HG03439 (cell line): ENCODE measurements at regions not wholly inside any gene's neighbourhood (a gene's known extent, or its start where the extent isn't known, plus 50 kb on each side); places are given as distances from the start of the nearest gene placed in this dataset.

Experiments
- ATAC-seq: cut with Tn5 transposase; IDR thresholded peaks from one replicate; pipeline ENCODE4 v1.9.1; 2021; ENCODE audit warnings: mild to moderate bottlenecking, moderate library complexity; ENCODE audit not compliant: unreplicated experiment

DNA sequence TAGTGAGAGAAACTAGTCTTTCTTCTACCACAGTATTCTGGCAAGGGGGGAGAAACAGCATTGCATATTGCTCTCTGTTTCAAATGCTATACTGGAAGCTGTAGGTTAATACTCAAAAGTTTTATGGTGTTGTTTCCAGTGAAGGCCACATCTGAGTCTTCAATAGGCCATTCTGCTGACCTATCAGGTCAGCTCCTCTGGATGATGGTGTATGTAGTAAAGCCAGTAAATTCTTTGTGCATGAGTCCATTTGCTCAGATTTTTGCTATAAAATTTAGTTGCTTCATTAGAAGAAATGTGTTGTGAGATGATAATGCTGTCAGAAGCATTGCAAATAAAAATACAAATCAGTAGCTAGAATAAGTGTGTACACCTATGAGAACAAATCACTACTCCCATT lies 64.9 kb upstream of the RBMS3 start:
- ATAC-seq = no peak

DNA sequence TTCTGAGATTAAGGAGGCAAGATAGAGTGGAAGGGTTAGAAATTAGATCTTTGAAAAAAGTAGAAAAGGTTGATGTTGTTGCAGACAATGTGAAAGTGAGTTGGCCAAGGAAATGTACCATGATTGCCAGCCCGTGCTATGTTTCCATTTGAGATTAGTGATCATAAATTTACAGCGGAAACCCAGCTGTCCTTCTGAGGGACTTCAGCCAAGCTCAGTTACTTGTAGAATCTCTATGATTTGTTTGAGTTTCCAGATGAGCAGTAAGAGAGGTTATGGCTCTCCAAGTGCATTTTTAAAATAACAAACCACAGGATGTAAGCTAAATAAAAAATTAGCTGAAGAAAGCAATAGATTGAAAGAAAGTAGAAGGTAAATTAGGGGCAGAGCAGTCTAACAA lies 54.2 kb upstream of the RBMS3 start:
- no peak for ATAC-seq

- no peak for ATAC-seq
Observed at GRCh38 chr3:29227307-29227706, 53.6 kb upstream of the RBMS3 start.
